Neural cell (in vitro differentiated cells): ENCODE measurements at regions not wholly inside any gene's neighbourhood (a gene's known extent, or its start where the extent isn't known, plus 50 kb on each side); places are given as distances from the start of the nearest gene placed in this dataset.

Source experiments
- H2AFZ ChIP-seq: fragments of 200-600, 300-800 bp; sonication (generic), shearing (Covaris generic); 2 replicates; pipeline ENCODE4 v1.6.0; 2014; ENCODE audit warnings: low read depth, mild to moderate bottlenecking, antibody characterized with exemption, low read length, moderate library complexity
- H3F3A ChIP-seq: fragments of 200-600 bp; shearing (Covaris generic); 2 replicates; pipeline ENCODE4 v1.6.1; 2016; ENCODE audit warnings: mild to moderate bottlenecking, moderate library complexity, mixed read lengths, antibody characterized with exemption, low read length; ENCODE audit not compliant: insufficient read depth, poor library complexity, severe bottlenecking
- H3K27ac ChIP-seq: fragments of 200-600, 300-800 bp; sonication (generic), shearing (Covaris generic); 2 replicates; pipeline ENCODE4 v1.5.1; 2014; ENCODE audit warnings: mild to moderate bottlenecking, low read length, moderate library complexity
- H3K27me3 ChIP-seq: fragments of 300-800, 200-600 bp; sonication (generic), shearing (Covaris generic); 2 replicates; pipeline ENCODE4 v1.6.0; 2014; ENCODE audit warnings: mild to moderate bottlenecking, low read depth, low read length, moderate library complexity; ENCODE audit not compliant: insufficient read depth
- H3K36me3 ChIP-seq: fragments of 300-800, 200-600 bp; sonication (generic), shearing (Covaris generic); 2 replicates; pipeline ENCODE4 v1.5.1; 2014; ENCODE audit warnings: mild to moderate bottlenecking, antibody characterized with exemption, low read length, moderate library complexity; ENCODE audit not compliant: insufficient read depth
- H3K4me2 ChIP-seq: fragments of 300-800, 200-600 bp; sonication (generic), shearing (Covaris generic); 2 replicates; pipeline ENCODE4 v1.6.0; 2014; ENCODE audit warnings: mild to moderate bottlenecking, low read length
- H3K4me3 ChIP-seq: fragments of 300-800, 200-600 bp; sonication (generic), shearing (Covaris generic); 2 replicates; pipeline ENCODE4 v1.5.1; 2014; ENCODE audit warnings: mild to moderate bottlenecking, low read length, moderate library complexity
- H3K79me2 ChIP-seq: fragments of 200-600 bp; shearing (Covaris generic); replicated peaks from 2 replicates; pipeline ENCODE4 v1.6.0; 2014; ENCODE audit warnings: mild to moderate bottlenecking, low read length, moderate library complexity; ENCODE audit not compliant: insufficient read depth
- H3K9ac ChIP-seq: fragments of 300-800, 200-600 bp; sonication (generic), shearing (Covaris generic); 2 replicates; pipeline ENCODE4 v1.6.1; 2016; ENCODE audit warnings: mild to moderate bottlenecking, low read length, mixed read lengths
- H3K9me2 ChIP-seq: fragments of 200-600 bp; shearing (Covaris generic); 2 replicates; pipeline ENCODE4 v1.6.1; 2016; ENCODE audit warnings: mild to moderate bottlenecking, low read length, mixed read lengths; ENCODE audit not compliant: insufficient read depth
- H3K9me3 ChIP-seq: fragments of 200-600, 300-800 bp; sonication (generic), shearing (Covaris generic); 2 replicates; pipeline ENCODE4 v1.6.1; 2016; ENCODE audit warnings: mild to moderate bottlenecking, mixed run types, low read length, moderate library complexity, mixed read lengths
- H4K20me1 ChIP-seq: fragments of 200-600 bp; shearing (Covaris generic); 2 replicates; pipeline ENCODE4 v1.6.1; 2016; ENCODE audit warnings: mild to moderate bottlenecking, mixed run types; ENCODE audit not compliant: insufficient read depth
- CTCF ChIP-seq: fragments of 450-650 bp; IDR thresholded peaks from 2 replicates; pipeline ENCODE4 v1.5.1; 2014; ENCODE audit warnings: antibody characterized with exemption, mild to moderate bottlenecking, moderate library complexity; ENCODE audit not compliant: poor library complexity, severe bottlenecking
- EP300 ChIP-seq: fragments of 450-650 bp; conservative IDR thresholded peaks from 2 replicates; pipeline ENCODE4 v1.6.1; 2014; ENCODE audit warnings: antibody characterized with exemption, mild to moderate bottlenecking, moderate library complexity; ENCODE audit not compliant: poor library complexity, severe bottlenecking
- EZH2 ChIP-seq: fragments of 200-600, 300-800 bp; shearing (Covaris generic), sonication (generic); IDR thresholded peaks from 2 replicates; pipeline ENCODE4 v1.6.1; 2014; ENCODE audit warnings: antibody characterized with exemption, low read length, borderline replicate concordance, mild to moderate bottlenecking; ENCODE audit not compliant: insufficient read depth, poor library complexity, severe bottlenecking
- MXI1 ChIP-seq: fragments of 450-650 bp; conservative IDR thresholded peaks from 2 replicates; pipeline ENCODE4 v1.6.1; 2014; ENCODE audit warnings: antibody characterized with exemption, mild to moderate bottlenecking; ENCODE audit not compliant: poor library complexity, severe bottlenecking
- POLR2AphosphoS5 ChIP-seq: IDR thresholded peaks from 2 replicates; pipeline ENCODE4 v1.6.1; 2012
- RAD21 ChIP-seq: fragments of 450-650 bp; conservative IDR thresholded peaks from 2 replicates; pipeline ENCODE4 v1.6.1; 2014; ENCODE audit warnings: antibody characterized with exemption, mild to moderate bottlenecking, moderate library complexity
- REST ChIP-seq: IDR thresholded peaks from 2 replicates; pipeline ENCODE4 v1.6.1; 2012; ENCODE audit warnings: borderline replicate concordance
- SMC3 ChIP-seq: fragments of 450-650 bp; conservative IDR thresholded peaks from 2 replicates; pipeline ENCODE4 v1.6.1; 2014; ENCODE audit warnings: antibody characterized with exemption, mild to moderate bottlenecking, moderate library complexity; ENCODE audit not compliant: poor library complexity
- TAF1 ChIP-seq: IDR thresholded peaks from 2 replicates; pipeline ENCODE4 v1.6.1; 2012; ENCODE audit warnings: low read depth

- no peak overlapping the region for H3K4me3 ChIP-seq
- TF ChIP-seq POLR2AphosphoS5: no peak
- no peak for TF ChIP-seq CTCF
- no peak for TF ChIP-seq MXI1
- TF ChIP-seq TAF1: no peak
- TF ChIP-seq EP300: no peak
- no peak for TF ChIP-seq SMC3
- no peak for TF ChIP-seq RAD21
- no peaks in the 10 kb centered on the region for H3K27me3 ChIP-seq
- H3F3A ChIP-seq: no peaks in the 10 kb centered on the region
- H3K36me3 ChIP-seq: no peaks in the 10 kb centered on the region
- no peaks in the 10 kb centered on the region for H3K9me3 ChIP-seq
- H3K9ac ChIP-seq: no peak overlapping the region
- H2AFZ ChIP-seq: no peak overlapping the region
- no peaks in the 10 kb centered on the region for H4K20me1 ChIP-seq
- no peaks in the 10 kb centered on the region for H3K9me2 ChIP-seq
- no peak overlapping the region for H3K4me2 ChIP-seq
- no peak overlapping the region for H3K27ac ChIP-seq
- no peaks in the 10 kb centered on the region for H3K79me2 ChIP-seq
Observed at GRCh38 chr16:17801068-17801467, 330.3 kb upstream of the XYLT1 start.

- no peaks in the 10 kb centered on the region for H3F3A ChIP-seq
- H3K27ac ChIP-seq: no peak overlapping the region
Observed at GRCh38 chr16:17798716-17799115, 328.0 kb upstream of the XYLT1 start.

More at GRCh38 chr16:17798716-17799115, 328.0 kb upstream of the XYLT1 start:
- Histone ChIP-seq H3K4me3 (no peak overlapping the region), H3K36me3 (no peaks in the 10 kb centered on the region), H3K4me2 (no peak overlapping the region), H3K9me2 (no peaks in the 10 kb centered on the region), H3K79me2 (no peaks in the 10 kb centered on the region), H3K9me3 (no peaks in the 10 kb centered on the region), H3K27me3 (no peaks in the 10 kb centered on the region), H4K20me1 (no peaks in the 10 kb centered on the region), H2AFZ (no peak overlapping the region), H3K9ac (no peak overlapping the region)
- TF ChIP-seq POLR2AphosphoS5: no peak
- TF ChIP-seq MXI1: no peak
- TF ChIP-seq CTCF: no peak
- no peak for TF ChIP-seq RAD21
- TF ChIP-seq TAF1: no peak
- no peak for TF ChIP-seq REST
- no peak for TF ChIP-seq EP300
- TF ChIP-seq EZH2: no peak
- no peak for TF ChIP-seq SMC3
